Panc1 (cell line): ENCODE measurements at regions not wholly inside any gene's neighbourhood (a gene's known extent, or its start where the extent isn't known, plus 50 kb on each side); places are given as distances from the start of the nearest gene placed in this dataset.

Experiments
- ATAC-seq: fragments of 200-7000 bp; cut with Tn5 transposase; 2 replicates; pipeline ENCODE4 v1.9.1; 2020; ENCODE audit warnings: mild to moderate bottlenecking, moderate library complexity
- BruUV-seq: library from RNA; stranded (reverse); fragments of 400-500 nt; replicated peaks from 2 replicates; lab custom pipeline; 2021; lab: Mats Ljungman, UMichigan
- CTCF ChIA-PET: fragments of 300-600 bp; sonication (Branson Sonifier 250); formaldehyde crosslinking; loops from one replicate; lab custom pipeline; 2022; ENCODE audit warnings: antibody characterized with exemption; lab: Charles Lee
- POLR2A ChIA-PET: fragments of 300-600 bp; sonication (Branson Sonifier 250); formaldehyde crosslinking; loops from one replicate; lab custom pipeline; 2022; ENCODE audit warnings: antibody characterized with exemption; lab: Charles Lee
- DNase-seq: peaks from one replicate; pipeline ENCODE4 v3.0.0-alpha.2; 2010; ENCODE audit warnings: low read depth, low spot score
- H3K27ac ChIP-seq: 2 replicates; pipeline ENCODE4 v1.5.1; 2011; ENCODE audit warnings: mild to moderate bottlenecking, low read length, inconsistent platforms
- H3K27me3 ChIP-seq: fragments of 200-500 bp; sonication (Bioruptor generic); 2 replicates; pipeline ENCODE4 v1.6.0; 2014; ENCODE audit warnings: low read length, inconsistent platforms; ENCODE audit not compliant: control insufficient read depth, insufficient read depth
- H3K36me3 ChIP-seq: fragments of 200-500 bp; sonication (Bioruptor generic); 2 replicates; pipeline ENCODE4 v1.5.1; 2014; ENCODE audit warnings: inconsistent platforms, mild to moderate bottlenecking, low read length, moderate library complexity; ENCODE audit not compliant: control insufficient read depth, insufficient read depth
- H3K4me1 ChIP-seq: 2 replicates; pipeline ENCODE4 v1.5.1; 2011; ENCODE audit warnings: inconsistent platforms, mild to moderate bottlenecking, low read length, moderate library complexity; ENCODE audit not compliant: control insufficient read depth, insufficient read depth
- H3K4me3 ChIP-seq, 2 experiments: 2 replicates each; pipeline ENCODE4 v1.5.1; 2011 to 2012; ENCODE audit warnings: low read depth in 2 of 2, low read length in 2 of 2, mild to moderate bottlenecking in 2 of 2, inconsistent platforms in 1 of 2, moderate library complexity in 1 of 2
- H3K9me3 ChIP-seq: fragments of 200-500 bp; sonication (Bioruptor generic); 2 replicates; pipeline ENCODE4 v1.5.1; 2014; ENCODE audit warnings: low read depth, mild to moderate bottlenecking, inconsistent platforms, low read length, moderate library complexity; ENCODE audit not compliant: control insufficient read depth, insufficient read depth
- POLR2AphosphoS5 ChIP-seq: IDR thresholded peaks from 2 replicates; pipeline ENCODE4 v1.6.1; 2012; ENCODE audit warnings: mild to moderate bottlenecking, low read depth, low read length, moderate library complexity
- SIN3A ChIP-seq: IDR thresholded peaks from 2 replicates; pipeline ENCODE4 v1.6.1; 2012; ENCODE audit warnings: low read depth, mild to moderate bottlenecking, low read length, moderate library complexity, borderline replicate concordance; ENCODE audit not compliant: insufficient read depth
- TCF7L2 ChIP-seq: IDR thresholded peaks from 2 replicates; pipeline ENCODE4 v1.6.1; 2011; ENCODE audit warnings: mild to moderate bottlenecking, low read depth, low read length, inconsistent platforms
- in situ Hi-C: cut with HindIII; loops from 2 replicates; pipeline ENCODE4 v1.10.0; 2016; ENCODE audit warnings: low sequenced_read_pairs, low pct_unique_long_range_greater_than_20kb
- intact Hi-C: fragments of 100-400 bp; cut with micrococcal nuclease; formaldehyde crosslinking; loops from one replicate; pipeline ENCODE4 v1.10.0; 2022; ENCODE audit not compliant: unreplicated experiment
- TF ChIP-seq, protein P1 (sequence below): fragments of 450-650 bp; IDR thresholded peaks from 2 replicates; pipeline ENCODE4 v1.5.1; 2017; ENCODE audit warnings: mild to moderate bottlenecking
- TF ChIP-seq, protein P2 (sequence below), 2 experiments: IDR thresholded peaks; 2 replicates each; pipeline ENCODE4 v1.6.1; 2011 to 2012; ENCODE audit warnings: low read depth in 2 of 2, control low read depth in 1 of 2, low read length in 1 of 2, mild to moderate bottlenecking in 1 of 2, moderate library complexity in 1 of 2; ENCODE audit not compliant: insufficient read depth in 1 of 2

DNA sequence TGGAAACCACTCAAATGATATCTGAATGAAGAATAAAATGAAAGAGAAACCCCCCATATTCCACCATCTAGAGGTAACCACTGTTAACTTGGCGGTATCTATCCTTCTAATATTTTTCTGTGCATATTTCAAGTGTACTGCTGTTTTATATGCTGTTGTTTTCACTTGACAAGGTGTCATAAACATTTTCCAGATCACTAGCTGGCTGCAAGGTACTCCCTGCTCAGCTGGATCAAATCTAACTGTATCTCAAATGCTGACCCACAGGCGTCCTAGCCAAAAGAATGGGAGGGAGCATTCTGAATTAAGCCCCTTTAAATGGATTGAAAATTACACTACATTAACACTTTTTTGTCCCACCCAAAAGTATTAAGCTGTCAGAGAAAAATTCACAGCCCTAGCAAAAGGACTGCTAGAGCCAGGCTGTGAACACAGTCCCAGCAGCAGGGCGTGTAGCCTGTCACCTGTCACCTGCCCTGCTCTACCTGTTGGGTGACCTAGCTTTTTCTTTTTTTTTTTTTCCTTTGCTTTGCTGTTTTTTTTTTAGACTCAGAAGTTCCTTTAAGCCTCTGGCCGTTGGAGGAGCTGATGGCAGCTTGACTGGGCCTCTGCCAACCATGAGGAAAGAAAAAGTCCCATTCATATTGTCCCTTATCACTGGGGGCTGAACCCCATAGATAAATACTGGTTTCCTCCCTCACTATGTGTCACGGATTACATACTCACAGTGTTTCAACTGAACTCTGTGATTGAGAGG is 93.7 kb upstream of the TSC22D2 start:
- DNase-seq = no peak
- no TSS peak for BruUV-seq
- in situ Hi-C loops = no loop called here
- Histone ChIP-seq H3K9me3 (peaks cover 7% of the 10 kb centered on the region; the same call in 1 of the 2 replicates), H3K27ac (peak overlapping the region; percentile 51), H3K36me3 (no peaks in the 10 kb centered on the region), H3K4me1 (peaks cover 30% of the 10 kb centered on the region), H3K27me3 (no peaks in the 10 kb centered on the region), H3K4me3 (no peak overlapping the region)
- POLR2A ChIA-PET = no interaction called here
- TF ChIP-seq POLR2AphosphoS5 (no peak), TCF7L2 (no peak)
- TF ChIP-seq, protein P1, sequence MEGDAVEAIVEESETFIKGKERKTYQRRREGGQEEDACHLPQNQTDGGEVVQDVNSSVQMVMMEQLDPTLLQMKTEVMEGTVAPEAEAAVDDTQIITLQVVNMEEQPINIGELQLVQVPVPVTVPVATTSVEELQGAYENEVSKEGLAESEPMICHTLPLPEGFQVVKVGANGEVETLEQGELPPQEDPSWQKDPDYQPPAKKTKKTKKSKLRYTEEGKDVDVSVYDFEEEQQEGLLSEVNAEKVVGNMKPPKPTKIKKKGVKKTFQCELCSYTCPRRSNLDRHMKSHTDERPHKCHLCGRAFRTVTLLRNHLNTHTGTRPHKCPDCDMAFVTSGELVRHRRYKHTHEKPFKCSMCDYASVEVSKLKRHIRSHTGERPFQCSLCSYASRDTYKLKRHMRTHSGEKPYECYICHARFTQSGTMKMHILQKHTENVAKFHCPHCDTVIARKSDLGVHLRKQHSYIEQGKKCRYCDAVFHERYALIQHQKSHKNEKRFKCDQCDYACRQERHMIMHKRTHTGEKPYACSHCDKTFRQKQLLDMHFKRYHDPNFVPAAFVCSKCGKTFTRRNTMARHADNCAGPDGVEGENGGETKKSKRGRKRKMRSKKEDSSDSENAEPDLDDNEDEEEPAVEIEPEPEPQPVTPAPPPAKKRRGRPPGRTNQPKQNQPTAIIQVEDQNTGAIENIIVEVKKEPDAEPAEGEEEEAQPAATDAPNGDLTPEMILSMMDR = no peak
- TF ChIP-seq, protein P2, sequence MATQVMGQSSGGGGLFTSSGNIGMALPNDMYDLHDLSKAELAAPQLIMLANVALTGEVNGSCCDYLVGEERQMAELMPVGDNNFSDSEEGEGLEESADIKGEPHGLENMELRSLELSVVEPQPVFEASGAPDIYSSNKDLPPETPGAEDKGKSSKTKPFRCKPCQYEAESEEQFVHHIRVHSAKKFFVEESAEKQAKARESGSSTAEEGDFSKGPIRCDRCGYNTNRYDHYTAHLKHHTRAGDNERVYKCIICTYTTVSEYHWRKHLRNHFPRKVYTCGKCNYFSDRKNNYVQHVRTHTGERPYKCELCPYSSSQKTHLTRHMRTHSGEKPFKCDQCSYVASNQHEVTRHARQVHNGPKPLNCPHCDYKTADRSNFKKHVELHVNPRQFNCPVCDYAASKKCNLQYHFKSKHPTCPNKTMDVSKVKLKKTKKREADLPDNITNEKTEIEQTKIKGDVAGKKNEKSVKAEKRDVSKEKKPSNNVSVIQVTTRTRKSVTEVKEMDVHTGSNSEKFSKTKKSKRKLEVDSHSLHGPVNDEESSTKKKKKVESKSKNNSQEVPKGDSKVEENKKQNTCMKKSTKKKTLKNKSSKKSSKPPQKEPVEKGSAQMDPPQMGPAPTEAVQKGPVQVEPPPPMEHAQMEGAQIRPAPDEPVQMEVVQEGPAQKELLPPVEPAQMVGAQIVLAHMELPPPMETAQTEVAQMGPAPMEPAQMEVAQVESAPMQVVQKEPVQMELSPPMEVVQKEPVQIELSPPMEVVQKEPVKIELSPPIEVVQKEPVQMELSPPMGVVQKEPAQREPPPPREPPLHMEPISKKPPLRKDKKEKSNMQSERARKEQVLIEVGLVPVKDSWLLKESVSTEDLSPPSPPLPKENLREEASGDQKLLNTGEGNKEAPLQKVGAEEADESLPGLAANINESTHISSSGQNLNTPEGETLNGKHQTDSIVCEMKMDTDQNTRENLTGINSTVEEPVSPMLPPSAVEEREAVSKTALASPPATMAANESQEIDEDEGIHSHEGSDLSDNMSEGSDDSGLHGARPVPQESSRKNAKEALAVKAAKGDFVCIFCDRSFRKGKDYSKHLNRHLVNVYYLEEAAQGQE (IDR thresholded peaks at IDR 0.05; ENCODE audit: insufficient read depth in 1 of 2, low read depth in 2 of 2, low read length in 1 of 2) = no peak
- CTCF ChIA-PET = interaction anchor here (0.6 kb wide), 1 partner anchor 449 kb away, joined by 4 read pairs; no protein-coding TSS in a partner anchor
- intact Hi-C loops = no loop called here
- peak; percentile 33; the same call in 1 of the 2 replicates for ATAC-seq

DNA sequence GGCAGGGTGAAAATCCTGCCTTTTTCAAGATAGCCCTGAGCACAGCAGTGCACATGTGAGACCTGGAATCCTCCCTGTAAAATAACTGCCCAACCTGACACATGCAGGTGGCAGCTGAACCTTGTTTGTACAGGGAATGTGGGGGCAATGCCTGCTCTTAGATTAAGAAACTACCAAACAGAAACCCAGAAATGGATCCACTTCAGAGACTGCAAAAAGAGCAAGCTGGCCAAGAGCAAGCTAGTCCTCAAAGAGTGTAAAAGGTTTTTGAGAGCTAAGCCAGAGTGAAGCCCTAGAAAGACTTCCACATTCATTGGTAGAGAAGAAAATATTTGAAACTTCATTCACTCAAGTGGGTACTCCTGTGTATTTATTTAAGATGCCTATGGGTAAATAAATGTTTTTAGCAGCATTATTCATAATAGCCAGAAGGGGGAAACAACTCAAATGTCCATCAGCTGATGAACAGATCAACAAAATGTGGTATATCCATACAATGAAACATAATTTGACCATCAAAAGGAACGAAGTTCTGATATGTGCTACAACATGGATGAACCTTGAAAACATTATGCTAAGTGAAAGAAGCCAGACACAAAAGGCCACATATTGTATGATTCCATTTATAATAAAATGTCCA is 96.0 kb upstream of the TSC22D2 start:
- CTCF ChIA-PET = no interaction called here
- Histone ChIP-seq H3K36me3 (no peaks in the 10 kb centered on the region), H3K4me3 (no peak overlapping the region), H3K27me3 (no peaks in the 10 kb centered on the region), H3K4me1 (peaks cover 16% of the 10 kb centered on the region), H3K27ac (peak overlapping the region; percentile 60; the same call in 1 of the 2 replicates), H3K9me3 (peaks cover 27% of the 10 kb centered on the region; the same call in 1 of the 2 replicates)
- POLR2A ChIA-PET = interaction anchor here (1.3 kb wide), 1 partner anchor 17 kb away, joined by 5 read pairs; no protein-coding TSS in a partner anchor
- intact Hi-C loops (no loop called here), in situ Hi-C loops (no loop called here)
- BruUV-seq = no TSS peak
- no peak for TF ChIP-seq SIN3A
- TF ChIP-seq, protein P2 (IDR thresholded peaks at IDR 0.05; ENCODE audit: insufficient read depth in 1 of 2, low read depth in 2 of 2, low read length in 1 of 2) = no peak
- TF ChIP-seq POLR2AphosphoS5 = no peak
- TF ChIP-seq TCF7L2 = no peak
- TF ChIP-seq, protein P1 = no peak
- ATAC-seq (no peak), DNase-seq (no peak)
